Adrenal gland (tissue), 5 donors: ENCODE measurements at regions not wholly inside any gene's neighbourhood (a gene's known extent, or its start where the extent isn't known, plus 50 kb on each side); places are given as distances from the start of the nearest gene placed in this dataset.

Source experiments
- CTCF ChIP-seq, 6 experiments: fragments of 450-650 bp in 4 of 6; fragments of 200-600 bp in 2 of 6; sonication (generic) in 1 of 6; IDR thresholded peaks; 1 replicate in 5 of 6; 2 replicates in 1 of 6; pipeline versions ENCODE4 v1.5.1 to v1.8.0; 2016 to 2021; ENCODE audit warnings: antibody characterized with exemption in 6 of 6, mild to moderate bottlenecking in 2 of 6, moderate library complexity in 1 of 6
- POLR2A ChIP-seq, 2 donors: fragments of 450-650 bp; IDR thresholded peaks; one replicate each; pipeline ENCODE4 v1.6.1; 2017; ENCODE audit warnings: antibody characterized with exemption in 2 of 2, mild to moderate bottlenecking in 2 of 2, moderate library complexity in 1 of 2
- donor health status: DM: no; HTN: no; CAD: no.

DNA sequence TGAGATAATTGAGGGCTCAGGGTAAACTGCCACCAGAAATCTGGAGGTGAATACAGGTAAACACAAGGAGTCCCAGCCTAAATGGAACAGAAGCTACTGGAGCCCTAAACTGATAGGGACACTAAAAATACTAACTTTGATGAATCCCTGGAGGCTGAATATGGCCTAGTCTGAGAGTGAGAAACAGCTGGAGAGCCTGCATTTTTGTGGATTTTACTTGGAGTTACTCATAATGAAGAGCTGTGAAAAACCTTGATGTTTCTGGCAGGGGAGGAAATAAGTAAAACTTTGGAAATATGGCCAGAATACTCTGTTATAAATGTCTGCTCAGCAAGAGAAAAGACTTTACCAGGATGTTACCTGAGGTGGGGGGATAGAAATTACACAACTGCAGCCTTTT is 164.4 kb downstream of the LIPI start:
- TF ChIP-seq CTCF (IDR thresholded peaks at IDR 0.05): no peak
- no peak for TF ChIP-seq POLR2A (IDR thresholded peaks at IDR 0.05)
